ENCODE measurements at regions not wholly inside any gene's neighbourhood (a gene's known extent, or its start where the extent isn't known, plus 50 kb on each side); places are given as distances from the start of the nearest gene placed in this dataset.
"Not testable (repeated sequence)": the region's sequence is repeated elsewhere in the genome, so short reads cannot be mapped to it uniquely, and the experiment has no call there.

- DNase-seq (ENCODE audit: low read depth): no peak
Measured at GRCh38 chr2:166647935-166648334, 153.9 kb upstream of the SCN7A start.

GRCh38 chr2:166643980-166644379, 149.9 kb upstream of the SCN7A start:
- DNase-seq (ENCODE audit: low read depth): no peak

DNA sequence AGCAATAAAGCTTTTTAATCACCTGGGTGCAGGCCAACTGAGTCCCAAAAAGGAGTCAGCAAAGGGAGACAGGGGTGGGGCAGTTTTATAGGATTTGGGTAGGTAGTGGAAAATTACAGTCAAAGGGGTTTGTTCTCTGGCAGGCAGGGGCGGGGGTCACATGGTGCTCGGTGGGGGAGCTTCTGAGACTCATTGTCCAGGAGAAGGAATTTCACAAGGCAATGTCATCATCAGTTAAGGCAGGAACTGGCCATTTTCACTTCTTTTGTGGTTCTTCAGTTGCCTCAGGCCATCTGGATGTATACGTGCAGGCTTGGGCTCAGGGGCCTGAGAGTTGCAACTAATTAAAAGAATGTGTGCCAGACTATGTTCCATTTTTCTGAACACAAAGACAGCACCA, 147.5 kb upstream of the SCN7A start:
- DNase-seq (ENCODE audit: low read depth): not testable (repeated sequence)

DNA sequence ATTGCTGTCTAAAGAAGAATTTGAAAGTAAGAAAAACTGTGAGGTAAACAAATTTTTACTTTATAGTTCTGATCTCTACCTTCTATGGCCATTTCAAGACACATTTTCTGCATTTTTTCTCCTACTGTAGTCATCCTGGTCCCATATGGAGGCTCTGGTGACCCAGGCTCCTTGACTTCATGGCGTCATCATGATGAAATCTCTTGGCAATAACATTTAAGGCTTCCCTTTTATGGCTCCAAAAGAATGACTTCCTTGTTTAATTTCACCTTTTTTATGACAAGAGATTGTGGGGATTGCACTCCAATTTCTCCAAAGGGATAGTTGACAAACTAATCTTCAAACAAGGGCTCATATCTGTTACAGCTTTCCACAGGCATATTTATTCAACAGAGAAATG, 143.0 kb upstream of the SCN7A start:
- DNase-seq (ENCODE audit: low read depth): no peak

- no peak for DNase-seq (ENCODE audit: low read depth)
Measured at GRCh38 chr2:166634706-166635105, 140.7 kb upstream of the SCN7A start.

GRCh38 chr2:166632616-166633015, 138.6 kb upstream of the SCN7A start:
- peak; percentile 44 for DNase-seq (ENCODE audit: low read depth)

DNA sequence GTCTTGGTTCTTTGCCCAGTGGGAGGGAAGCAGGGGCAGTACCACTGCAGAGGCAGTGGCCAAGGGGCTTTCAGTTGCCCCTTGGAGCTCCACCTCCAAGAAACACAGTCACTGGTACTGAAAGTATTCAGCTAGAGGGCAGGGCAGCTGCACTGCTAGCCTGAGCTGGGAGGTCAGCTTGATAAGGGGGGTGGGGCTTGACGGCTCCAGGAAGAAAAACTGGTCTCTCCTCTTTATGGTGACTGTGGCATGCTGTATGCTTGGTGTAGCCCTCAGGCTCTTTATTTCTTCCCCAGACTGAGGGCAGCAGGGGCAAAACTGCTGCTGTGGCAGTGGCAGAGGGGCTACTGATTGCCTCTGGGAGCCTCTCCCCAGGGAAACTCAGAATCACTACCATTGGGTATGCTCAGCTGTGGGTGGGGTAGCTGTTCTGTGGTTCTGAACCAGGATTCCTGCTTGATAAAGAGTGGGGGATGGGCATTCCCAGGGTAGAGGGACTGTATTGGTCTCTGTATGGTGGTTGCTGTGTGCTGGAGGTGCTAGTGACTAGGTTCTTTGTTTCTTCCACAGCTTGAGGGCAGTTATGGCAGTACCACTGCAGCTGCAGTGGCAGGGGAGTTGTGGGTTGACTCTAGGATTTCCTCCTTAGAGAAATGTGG, 134.6 kb upstream of the SCN7A start:
- no peak for DNase-seq (ENCODE audit: low read depth)

DNA sequence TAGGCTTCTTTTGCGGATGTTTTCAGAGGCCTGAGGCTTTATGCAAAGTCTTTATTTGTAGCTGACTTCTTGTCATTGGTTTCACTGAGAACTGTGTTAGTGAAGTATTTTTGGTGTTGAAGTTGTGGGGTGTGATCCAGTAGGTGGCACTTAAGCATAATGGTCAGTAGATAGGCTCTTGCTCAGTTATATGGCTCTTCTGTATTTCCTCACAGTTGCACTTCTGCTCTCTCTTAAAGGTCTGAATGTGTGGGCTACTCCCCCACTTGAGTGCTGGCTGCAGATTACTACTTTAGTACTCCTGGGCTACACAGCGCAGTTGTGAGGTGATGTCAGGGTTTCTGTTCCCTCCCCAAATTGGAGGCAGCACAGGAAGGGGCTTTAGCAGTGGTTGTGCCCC, 133.8 kb upstream of the SCN7A start:
- DNase-seq (ENCODE audit: low read depth): no peak

DNA sequence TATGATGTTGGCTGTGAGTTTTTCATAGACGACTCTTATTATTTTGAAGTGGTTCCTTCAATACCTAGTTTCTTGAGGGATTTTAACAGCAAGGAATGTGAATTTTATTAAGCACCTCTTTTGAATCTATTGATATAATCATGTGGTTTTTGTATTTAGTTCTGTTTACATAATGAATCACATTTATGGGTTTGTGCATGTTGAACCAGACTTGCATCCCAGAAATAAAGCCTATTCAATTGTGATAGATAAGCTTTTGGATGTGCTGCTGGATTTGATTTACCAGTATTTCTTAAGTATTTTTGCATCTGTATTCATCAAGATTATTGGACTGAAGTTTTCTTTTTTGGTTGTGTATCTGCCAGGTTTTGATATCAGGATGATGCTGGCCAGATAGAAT, 131.6 kb upstream of the SCN7A start:
- DNase-seq (ENCODE audit: low read depth): no peak

GRCh38 chr2:166614503-166614902, 120.5 kb upstream of the SCN7A start:
- no peak for DNase-seq (ENCODE audit: low read depth)

DNA sequence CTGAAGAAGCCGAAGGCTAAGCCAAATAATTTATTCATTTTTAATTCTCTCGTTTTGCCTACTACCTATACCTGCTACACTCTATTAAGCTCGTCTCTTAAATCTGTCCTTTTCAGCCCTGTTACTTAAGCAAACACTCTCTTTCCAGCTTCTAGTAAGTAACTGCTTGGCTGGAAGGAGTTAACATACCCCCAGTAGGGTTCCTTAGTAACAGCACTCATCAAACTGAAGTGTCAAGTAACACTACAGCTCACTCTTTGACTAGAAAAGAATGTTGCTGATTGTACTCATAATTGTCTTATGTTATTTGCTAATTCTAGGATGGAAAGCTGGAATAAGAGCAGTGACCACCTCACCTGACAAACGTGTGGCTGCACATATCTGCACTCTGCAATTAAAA, 120.0 kb upstream of the SCN7A start:
- DNase-seq (ENCODE audit: low read depth): no peak

DNA sequence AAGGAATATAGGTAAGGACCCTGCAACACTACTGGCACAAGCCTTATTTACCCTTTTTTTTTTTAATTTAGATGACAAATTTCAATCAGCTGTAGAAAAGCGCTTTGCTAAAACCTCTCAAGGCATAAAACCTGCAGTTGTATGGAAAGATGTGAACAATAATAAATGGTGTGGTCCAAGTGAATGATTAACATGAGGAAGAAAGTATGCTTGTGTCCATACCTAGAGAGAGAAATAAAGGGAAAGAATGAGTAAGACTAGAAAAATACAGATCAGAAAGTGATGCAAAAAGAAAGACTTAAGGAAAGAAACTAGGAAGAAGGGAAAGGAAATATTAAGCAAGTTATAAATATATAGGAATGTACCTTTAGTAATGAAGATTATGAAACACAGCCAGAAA, 119.2 kb upstream of the SCN7A start:
- DNase-seq (ENCODE audit: low read depth): no peak

- no peak for DNase-seq (ENCODE audit: low read depth)
Measured at GRCh38 chr2:166612214-166612613, 118.2 kb upstream of the SCN7A start.

DNA sequence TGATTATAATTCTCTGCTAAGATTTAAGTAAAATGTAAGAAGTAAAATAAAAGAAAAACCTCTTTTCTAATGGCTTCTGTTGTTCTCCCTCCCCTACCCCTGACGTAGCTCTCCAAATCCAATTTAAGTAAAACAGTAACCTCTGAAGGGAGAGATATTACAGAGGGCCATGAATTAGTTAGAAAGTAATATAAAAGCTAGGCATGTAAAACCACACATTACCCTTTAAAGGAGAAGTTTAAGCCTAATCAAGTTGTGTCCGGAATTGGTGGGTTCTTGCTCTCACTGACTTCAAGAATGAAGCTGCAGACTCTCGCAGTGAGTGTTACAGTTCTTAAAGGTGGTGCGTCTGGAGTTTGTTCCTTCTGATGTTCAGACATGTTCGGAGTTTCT, 116.9 kb upstream of the SCN7A start:
- no peak for DNase-seq (ENCODE audit: low read depth)

DNA sequence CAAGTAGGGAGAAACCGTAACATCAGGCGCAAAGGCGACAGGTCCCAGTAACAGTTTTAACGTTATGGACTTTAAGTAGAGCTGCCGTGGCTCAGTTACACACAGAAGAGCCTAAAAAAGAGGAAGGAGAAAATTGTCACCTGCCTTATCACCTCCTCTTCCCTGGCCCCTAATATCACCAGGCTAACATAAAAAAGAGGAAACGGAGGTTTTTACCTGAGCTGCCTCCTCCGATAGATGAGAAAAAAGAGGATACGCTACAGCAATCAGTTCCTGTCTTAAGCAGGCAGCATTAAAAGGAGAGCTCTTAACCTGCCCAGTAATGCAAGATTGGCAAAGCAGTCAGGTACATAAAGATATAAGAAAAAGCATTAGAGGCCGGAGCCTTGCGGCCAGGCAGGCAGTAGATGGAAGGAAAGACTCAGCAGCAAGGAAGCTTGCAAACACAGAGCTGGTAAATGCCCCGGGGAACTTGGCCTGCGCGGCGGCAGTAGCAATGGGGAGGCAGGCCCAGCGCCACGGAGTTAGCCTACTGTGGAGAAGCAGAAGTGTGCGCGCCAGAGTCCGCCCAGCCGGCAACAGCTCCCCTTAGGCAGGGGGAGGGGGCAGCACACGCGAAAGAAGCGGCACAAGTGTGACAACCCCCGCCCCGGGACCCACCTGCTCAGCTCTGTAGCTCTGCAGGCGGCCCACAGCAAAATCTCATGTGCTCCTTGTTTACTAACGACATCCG, 116.3 kb upstream of the SCN7A start:
- no peak for DNase-seq (ENCODE audit: low read depth)

DNA sequence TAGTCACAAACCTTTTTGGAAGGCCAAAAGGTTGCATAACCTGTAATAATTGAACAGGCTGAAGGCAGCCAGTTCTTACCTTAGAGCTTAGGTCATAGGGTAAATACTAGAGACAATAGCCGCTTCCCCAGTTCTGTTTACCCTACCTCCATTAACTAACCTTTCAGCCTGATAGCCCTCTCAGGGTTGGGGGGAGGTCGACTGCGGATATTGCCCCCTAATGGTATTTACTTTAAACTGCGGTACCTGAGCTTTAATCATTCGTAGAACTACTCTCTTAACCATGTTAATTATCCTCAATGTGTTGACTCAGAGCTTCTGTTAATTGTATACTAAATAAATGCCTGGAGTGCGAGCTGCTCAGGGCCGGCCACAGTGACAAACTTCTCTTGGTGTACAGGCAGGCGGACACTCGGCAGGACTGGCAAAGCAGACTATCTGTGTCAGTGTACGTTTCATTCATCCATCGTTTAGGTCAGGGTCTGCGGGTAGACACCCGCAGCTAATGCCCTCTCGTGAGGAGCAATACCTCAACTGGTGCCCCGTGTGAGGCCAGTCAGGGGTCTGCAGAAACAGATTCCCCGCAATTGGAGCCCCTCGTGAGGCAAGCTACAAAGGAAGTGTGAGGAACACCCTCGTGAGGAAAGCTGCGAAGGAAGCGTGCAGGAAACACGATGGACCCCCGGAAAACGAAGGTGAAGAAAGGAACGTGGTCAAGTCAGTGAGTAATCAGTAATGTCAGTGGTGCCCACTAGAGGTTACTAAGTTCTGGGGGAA, 115.3 kb upstream of the SCN7A start:
- no peak for DNase-seq (ENCODE audit: low read depth)

DNA sequence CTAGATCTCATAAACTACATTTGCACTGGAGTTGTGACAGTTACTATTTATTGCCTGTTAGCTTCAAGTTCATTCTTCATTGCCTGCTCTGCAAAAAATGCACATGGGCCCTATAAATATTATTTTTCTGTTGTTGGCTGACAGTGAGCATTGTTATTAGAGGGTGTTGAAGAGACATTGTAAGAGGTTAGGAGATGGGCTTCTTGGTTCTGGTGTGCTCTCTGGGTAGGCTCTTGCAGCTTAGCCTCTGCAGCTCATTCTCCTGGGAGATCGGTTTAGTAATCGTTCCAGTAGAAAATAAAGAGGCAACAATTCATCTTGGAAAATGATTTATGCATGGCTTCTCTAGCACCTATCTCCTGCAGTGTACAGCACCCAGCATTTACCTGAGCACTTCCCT, 113.8 kb upstream of the SCN7A start:
- no peak for DNase-seq (ENCODE audit: low read depth)

DNA sequence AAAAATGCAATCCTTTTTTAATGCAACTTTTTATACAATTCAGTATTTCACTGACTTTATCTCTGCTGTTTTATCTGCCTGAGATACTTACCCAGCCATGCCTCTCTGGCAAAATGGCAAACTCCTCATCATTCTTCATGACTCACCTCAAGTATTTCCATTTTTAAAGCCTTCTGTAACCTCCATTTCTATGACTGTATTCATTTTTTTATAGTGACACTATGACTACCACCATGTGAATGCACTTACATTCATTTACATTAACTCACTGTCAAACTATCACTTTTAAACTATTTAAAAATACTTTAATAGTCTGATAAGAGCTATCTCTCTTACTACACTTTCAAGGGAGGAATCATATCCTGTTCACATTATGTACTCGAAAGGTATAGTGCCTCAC, 99.4 kb upstream of the SCN7A start:
- no peak for DNase-seq (ENCODE audit: low read depth)

DNA sequence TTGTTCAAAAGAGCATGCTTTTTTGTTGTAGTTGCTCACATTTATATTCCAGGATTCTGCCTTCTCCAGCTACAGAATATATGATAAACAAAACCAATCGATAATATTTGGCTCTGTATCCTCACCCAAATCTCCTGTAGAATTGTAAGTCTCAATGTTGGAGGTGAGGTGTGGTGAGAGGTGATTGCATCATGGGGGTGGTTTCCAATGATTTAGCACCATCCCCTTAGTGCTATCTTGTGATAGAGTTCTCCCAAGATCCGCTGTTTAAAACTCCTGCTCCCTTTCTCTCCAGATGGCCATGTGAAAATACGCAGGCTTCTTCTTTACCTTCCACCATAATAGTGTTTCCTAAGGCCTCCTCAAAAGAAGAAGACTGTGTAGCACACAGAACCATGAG, 98.7 kb upstream of the SCN7A start:
- no peak for DNase-seq (ENCODE audit: low read depth)

- no peak for DNase-seq (ENCODE audit: low read depth)
Measured at GRCh38 chr2:166591226-166591625, 97.2 kb upstream of the SCN7A start.

- peak; percentile 2 for DNase-seq (ENCODE audit: low read depth)
Measured at GRCh38 chr2:166573391-166573790, 79.3 kb upstream of the SCN7A start.

GRCh38 chr2:166572937-166573336, 78.9 kb upstream of the SCN7A start:
- DNase-seq (ENCODE audit: low read depth): no peak

- DNase-seq (ENCODE audit: low read depth): no peak
Measured at GRCh38 chr2:166568409-166568808, 74.4 kb upstream of the SCN7A start.
